GM18907 (cell line): ENCODE measurements at regions not wholly inside any gene's neighbourhood (a gene's known extent, or its start where the extent isn't known, plus 50 kb on each side); places are given as distances from the start of the nearest gene placed in this dataset.

Source experiments
- ATAC-seq: cut with Tn5 transposase; IDR thresholded peaks from one replicate; pipeline ENCODE4 v1.9.1; 2021; ENCODE audit warnings: mild to moderate bottlenecking, moderate library complexity; ENCODE audit not compliant: unreplicated experiment

DNA sequence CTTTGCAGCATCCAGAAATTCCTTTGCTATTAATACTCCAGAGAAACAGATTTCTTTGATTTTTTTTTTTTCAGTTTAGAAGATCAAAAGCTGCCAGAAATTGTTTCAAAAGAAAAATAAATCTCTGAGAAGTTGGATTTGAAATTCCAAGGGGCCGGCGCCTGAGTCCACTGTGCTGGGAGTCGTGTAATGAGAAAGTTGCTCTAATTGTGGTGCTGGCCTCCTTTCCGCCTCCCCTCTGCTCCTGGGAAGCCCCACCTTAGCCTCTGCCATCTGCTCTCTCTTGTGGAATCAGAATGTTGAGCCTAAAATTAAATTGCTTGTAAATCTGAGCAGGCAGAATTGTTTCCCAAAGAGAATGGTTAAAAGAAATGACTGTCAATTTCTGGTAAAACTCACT, 93.3 kb downstream of the EMX2 start:
- ATAC-seq, result no peak

DNA sequence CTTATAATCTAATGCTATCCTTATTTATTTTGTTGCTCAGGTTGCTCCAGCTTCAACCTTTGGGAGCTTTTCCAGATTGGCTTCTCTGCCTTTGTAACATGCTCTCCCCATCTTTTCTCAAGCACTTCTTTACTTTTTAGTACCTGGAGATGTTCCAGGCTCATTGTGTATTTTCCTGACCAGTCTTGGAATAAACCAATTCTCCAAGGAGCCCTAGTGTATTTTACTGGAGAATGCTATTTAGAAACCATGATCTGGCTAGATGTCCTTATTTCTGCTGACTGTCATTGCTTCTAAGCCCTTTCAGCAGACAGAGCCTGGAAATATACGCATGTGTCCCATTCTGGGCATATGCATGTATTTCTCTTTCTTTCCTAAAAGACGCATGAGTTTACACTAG, 95.7 kb downstream of the EMX2 start:
- no peak for ATAC-seq

- ATAC-seq, result no peak
These were observed 96.2 kb downstream of the EMX2 start for GRCh38 chr10:117638664-117639200.

GRCh38 chr10:117640406-117640805, 97.9 kb downstream of the EMX2 start:
- ATAC-seq, result no peak

DNA sequence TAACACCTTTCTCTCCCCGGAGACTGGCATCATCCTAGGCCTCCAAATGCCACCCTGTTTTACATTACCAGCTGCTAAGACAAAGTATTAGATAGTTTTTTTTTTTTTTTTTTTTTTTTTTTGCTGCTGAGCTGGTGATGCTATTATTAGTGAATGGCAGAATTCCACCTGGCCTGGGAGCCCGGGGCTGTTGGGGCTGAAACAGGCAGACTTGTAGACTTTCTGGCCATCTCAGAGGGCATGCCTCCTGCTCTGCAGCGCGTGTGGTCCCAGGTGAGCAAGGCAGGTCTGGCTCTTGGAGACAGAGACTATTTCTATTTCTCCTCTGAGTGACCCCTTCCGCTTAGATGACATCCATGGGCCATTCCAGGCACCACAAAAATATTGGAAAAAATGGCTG, 104.2 kb downstream of the EMX2 start:
- no peak for ATAC-seq

DNA sequence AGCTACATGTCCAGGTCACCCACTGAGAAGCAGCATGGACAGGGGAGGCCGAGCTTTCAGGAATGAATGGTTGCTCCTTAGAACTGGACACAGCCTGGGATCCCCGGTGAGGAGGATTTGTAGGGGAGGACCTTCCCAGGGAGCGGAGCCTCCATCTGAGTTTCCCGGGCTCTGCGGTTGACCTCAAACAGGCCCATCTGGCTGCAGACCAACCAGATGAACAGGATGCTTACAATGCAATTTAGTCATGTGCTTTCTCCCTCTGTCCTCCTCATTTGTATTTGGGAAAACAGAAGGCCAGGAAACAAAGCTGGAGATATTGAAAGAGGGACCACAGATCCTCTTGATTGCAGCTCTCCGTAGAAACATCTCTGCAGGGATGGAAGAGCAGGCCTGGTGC, 104.8 kb downstream of the EMX2 start:
- ATAC-seq, result no peak

GRCh38 chr10:117651121-117651520, 108.6 kb downstream of the EMX2 start:
- no peak for ATAC-seq

- peak; percentile 37 for ATAC-seq
These were observed 110.0 kb downstream of the EMX2 start for GRCh38 chr10:117652228-117653169.

GRCh38 chr10:117653170-117653515, 110.6 kb downstream of the EMX2 start:
- ATAC-seq, result peak; percentile 91

- ATAC-seq, result no peak
These were observed 111.6 kb downstream of the EMX2 start for GRCh38 chr10:117654105-117654504.

- peak; percentile 86 for ATAC-seq
These were observed 114.1 kb downstream of the EMX2 start for GRCh38 chr10:117656385-117657367.

DNA sequence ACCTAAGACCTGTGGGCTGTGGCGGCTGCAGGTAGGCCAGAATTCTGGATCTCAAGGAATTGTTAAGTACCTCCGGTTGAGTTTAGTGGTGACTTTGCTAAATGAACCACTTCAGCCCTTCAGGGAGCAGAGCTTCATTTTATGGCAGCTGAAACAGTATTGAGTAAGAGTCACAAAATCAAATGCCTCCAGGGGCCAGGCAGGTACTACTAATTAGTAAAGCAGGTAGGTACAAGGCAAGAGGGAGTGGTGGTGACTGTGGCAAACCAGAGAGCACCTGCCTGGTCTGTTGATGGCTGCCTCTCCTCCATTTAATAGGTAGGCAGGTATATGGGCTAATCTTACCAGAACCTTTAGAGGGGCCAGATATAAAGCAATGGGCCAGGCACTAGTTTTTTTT, 118.8 kb downstream of the EMX2 start:
- no peak for ATAC-seq

GRCh38 chr10:117662126-117662525, 119.6 kb downstream of the EMX2 start:
- ATAC-seq, result no peak

GRCh38 chr10:117662751-117663540, 120.4 kb downstream of the EMX2 start:
- no peak for ATAC-seq

DNA sequence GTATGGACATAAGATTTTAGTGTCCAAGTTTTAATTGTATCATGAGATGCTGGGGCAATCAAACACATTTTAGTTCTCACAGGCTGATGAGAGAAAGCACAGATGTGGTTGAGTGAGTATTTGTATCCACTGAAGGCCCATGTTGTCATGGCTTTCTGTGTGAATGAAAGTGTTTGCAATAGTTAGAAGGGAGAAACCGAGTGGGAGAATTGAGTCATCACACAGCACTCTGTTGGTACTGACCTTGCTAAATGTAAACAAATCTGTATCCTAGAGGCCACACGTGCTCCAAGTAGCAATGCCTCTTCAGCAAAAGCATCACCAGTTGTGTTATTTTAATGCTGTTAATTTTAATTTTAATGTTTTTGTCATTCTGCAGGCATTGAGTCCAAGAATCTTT, 121.2 kb downstream of the EMX2 start:
- peak; percentile 98 for ATAC-seq

- no peak for ATAC-seq
These were observed 121.7 kb downstream of the EMX2 start for GRCh38 chr10:117664288-117664687.

DNA sequence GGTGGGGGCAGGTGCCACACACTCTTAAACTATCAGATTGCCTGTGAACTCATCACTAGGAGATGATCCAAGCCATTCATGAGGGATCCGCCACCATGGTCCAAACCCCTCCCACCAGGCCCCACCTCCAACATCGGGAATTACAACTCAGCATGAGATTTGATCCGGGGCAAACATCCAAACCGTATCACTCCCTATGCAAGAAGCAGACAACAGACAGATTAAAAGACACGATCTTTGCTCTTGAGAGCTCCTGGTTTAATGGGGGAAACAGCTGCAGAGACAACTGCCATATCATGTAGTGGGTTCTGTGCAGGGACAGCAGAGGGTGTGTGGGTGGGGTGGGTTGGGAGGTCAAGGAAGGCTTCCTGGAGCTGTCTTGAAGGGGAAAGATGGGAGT, 123.6 kb downstream of the EMX2 start:
- no peak for ATAC-seq

GRCh38 chr10:117666965-117667364, 124.4 kb downstream of the EMX2 start:
- ATAC-seq, result no peak

GRCh38 chr10:117667831-117668230, 125.3 kb downstream of the EMX2 start:
- no peak for ATAC-seq

DNA sequence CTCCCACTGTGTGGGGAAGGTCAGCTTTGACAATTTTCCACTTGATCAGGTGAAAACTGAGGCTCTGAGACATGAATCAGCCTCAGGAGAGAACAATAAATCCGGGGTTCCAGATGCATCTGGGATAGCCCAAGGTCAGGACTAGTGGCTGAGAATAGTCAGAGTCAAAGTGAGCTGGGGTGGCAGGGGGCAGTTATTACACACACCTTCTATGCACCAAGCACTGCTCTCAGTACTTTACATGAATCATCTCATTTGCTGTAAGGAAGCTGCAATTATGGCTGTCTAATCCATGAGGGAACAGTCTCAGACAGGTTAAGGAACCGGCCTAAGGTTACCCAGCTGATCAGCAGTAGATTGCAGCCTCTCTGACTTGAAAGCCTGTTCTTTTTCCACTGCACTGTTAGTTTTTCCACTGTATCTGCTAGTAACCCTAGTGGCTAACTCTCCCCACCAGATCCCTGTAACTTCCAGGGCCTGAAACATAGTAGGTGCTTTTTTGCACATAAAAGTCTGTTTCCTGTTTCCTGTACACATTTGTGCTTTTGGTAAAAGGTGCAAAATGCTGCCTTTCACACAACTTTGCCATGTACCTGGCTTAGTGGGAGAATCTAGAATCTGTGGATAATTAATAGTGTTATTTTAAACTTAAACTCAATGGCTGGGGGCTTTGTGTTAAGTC, 125.9 kb downstream of the EMX2 start:
- no peak for ATAC-seq
